Fibroblast of pulmonary artery (primary cell): ENCODE measurements at regions not wholly inside any gene's neighbourhood (a gene's known extent, or its start where the extent isn't known, plus 50 kb on each side); places are given as distances from the start of the nearest gene placed in this dataset.

Experiments used
- DNase-seq: peaks from one replicate; pipeline ENCODE4 v3.0.0-alpha.2; 2010; ENCODE audit warnings: low read depth
- H3K4me3 ChIP-seq: replicated peaks from 2 replicates; pipeline ENCODE4 v1.5.1; 2011; ENCODE audit warnings: low read depth, mild to moderate bottlenecking, control low read depth, low read length, moderate library complexity
- CTCF ChIP-seq: IDR thresholded peaks from 2 replicates; pipeline ENCODE4 v1.5.1; 2011; ENCODE audit warnings: mild to moderate bottlenecking, control low read depth, low read length, inconsistent platforms; ENCODE audit errors: missing control alignments

- no peak for DNase-seq
- no peak for TF ChIP-seq CTCF
- H3K4me3 ChIP-seq: no peak overlapping the region
Observed at GRCh38 chr21:38668067-38668466, 137.7 kb upstream of the ETS2 start.

- no peak for DNase-seq
- no peak for TF ChIP-seq CTCF
- no peak overlapping the region for H3K4me3 ChIP-seq
Observed at GRCh38 chr21:38668541-38668940, 137.2 kb upstream of the ETS2 start.

- no peak overlapping the region for H3K4me3 ChIP-seq
- TF ChIP-seq CTCF: peak; percentile 67
- DNase-seq: peak; percentile 60
Observed at GRCh38 chr21:38669186-38669585, 136.5 kb upstream of the ETS2 start.

GRCh38 chr21:38670861-38671260, 134.9 kb upstream of the ETS2 start:
- H3K4me3 ChIP-seq: no peak overlapping the region
- no peak for TF ChIP-seq CTCF
- no peak for DNase-seq

- peak; percentile 35 for DNase-seq
Observed at GRCh38 chr21:38671773-38672172, 134.0 kb upstream of the ETS2 start.

GRCh38 chr21:38675182-38675824, 130.4 kb upstream of the ETS2 start:
- no peak for TF ChIP-seq CTCF
- DNase-seq: no peak
- H3K4me3 ChIP-seq: no peak overlapping the region

More at GRCh38 chr21:38671773-38672172, 134.0 kb upstream of the ETS2 start:
- no peak overlapping the region for H3K4me3 ChIP-seq
- TF ChIP-seq CTCF: no peak

- TF ChIP-seq CTCF: no peak
- H3K4me3 ChIP-seq: no peak overlapping the region
- DNase-seq: no peak
Observed at GRCh38 chr21:38678827-38679226, 126.9 kb upstream of the ETS2 start.
